GM12872 (cell line): ENCODE measurements at regions not wholly inside any gene's neighbourhood (a gene's known extent, or its start where the extent isn't known, plus 50 kb on each side); places are given as distances from the start of the nearest gene placed in this dataset.

Experiments used
- CTCF ChIP-seq: IDR thresholded peaks from 3 replicates; pipeline ENCODE4 v1.5.1; 2011; ENCODE audit warnings: low read depth, mild to moderate bottlenecking, low read length, moderate library complexity; ENCODE audit not compliant: insufficient read depth

- TF ChIP-seq CTCF, result no peak
These were observed 207.6 kb upstream of the NR3C2 start for GRCh38 chr4:148649652-148650331.

GRCh38 chr4:148643851-148644250, 201.6 kb upstream of the NR3C2 start:
- no peak for TF ChIP-seq CTCF

GRCh38 chr4:148642907-148643306, 200.7 kb upstream of the NR3C2 start:
- no peak for TF ChIP-seq CTCF

GRCh38 chr4:148634476-148634875, 192.3 kb upstream of the NR3C2 start:
- no peak for TF ChIP-seq CTCF

GRCh38 chr4:148633720-148634119, 191.5 kb upstream of the NR3C2 start:
- TF ChIP-seq CTCF, result no peak

- no peak for TF ChIP-seq CTCF
These were observed 190.3 kb upstream of the NR3C2 start for GRCh38 chr4:148632476-148632875.

- no peak for TF ChIP-seq CTCF
These were observed 187.8 kb upstream of the NR3C2 start for GRCh38 chr4:148630051-148630450.

GRCh38 chr4:148618856-148619255, 176.6 kb upstream of the NR3C2 start:
- no peak for TF ChIP-seq CTCF
